HepG2 (cell line): ENCODE measurements at regions not wholly inside any gene's neighbourhood (a gene's known extent, or its start where the extent isn't known, plus 50 kb on each side); places are given as distances from the start of the nearest gene placed in this dataset.

Source experiments
- ATAC-seq: fragments of 200-7000 bp; cut with Tn5 transposase; 3 replicates; pipeline ENCODE4 v1.9.1; 2020; ENCODE audit warnings: mild to moderate bottlenecking, moderate library complexity
- BruUV-seq: library from RNA; stranded (reverse); fragments of 400-500 nt; replicated peaks from 2 replicates; lab custom pipeline; 2021; lab: Mats Ljungman, UMichigan
- CTCF ChIA-PET: fragments of 300-600 bp; formaldehyde crosslinking; extraction: SDS; loops from one replicate; lab custom pipeline; 2021; ENCODE audit warnings: low total read pairs, inconsistent platforms, low intra/inter-chr PET ratio; lab: Yijun Ruan, JAX
- POLR2A ChIA-PET: fragments of 350-600 bp; sonication (Branson Sonifier 250); formaldehyde crosslinking; loops from one replicate; lab custom pipeline; 2020; ENCODE audit warnings: antibody characterized with exemption, inconsistent platforms; lab: Yijun Ruan, JAX
- DNase-seq: peaks from one replicate; pipeline ENCODE4 v3.0.0-alpha.2; 2015; ENCODE audit warnings: low spot score
- FAIRE-seq: peaks from 3 replicates; lab custom pipeline; 2011; peaks lifted over from hg19 to GRCh38; lab: Jason Lieb, UNC
- H2AFZ ChIP-seq: one replicate; pipeline ENCODE4 v1.6.1; 2011; ENCODE audit warnings: low read length, inconsistent platforms
- H3K27ac ChIP-seq: fragments of 300-600 bp; 3 replicates; pipeline ENCODE4 v1.8.0; 2011; ENCODE audit warnings: mixed run types, mild to moderate bottlenecking, mixed read lengths, low read length, inconsistent platforms; ENCODE audit not compliant: insufficient read depth; ENCODE audit errors: extremely low read length
- H3K27me3 ChIP-seq, 2 experiments: fragments of 200-600 bp in 1 of 2; 2 replicates in 1 of 2; 3 replicates in 1 of 2; pipeline versions ENCODE4 v1.6.0 to v1.8.0; 2011; ENCODE audit warnings: low read length in 2 of 2, mild to moderate bottlenecking in 2 of 2, moderate library complexity in 2 of 2, inconsistent platforms in 1 of 2; ENCODE audit not compliant: insufficient read depth in 2 of 2, control insufficient read depth in 1 of 2
- H3K36me3 ChIP-seq, 2 experiments: fragments of 200-600 bp in 1 of 2; replicated peaks in 1 of 2; 2 replicates in 1 of 2; 3 replicates in 1 of 2; pipeline versions ENCODE4 v1.5.1 to v1.8.0; 2011; ENCODE audit warnings: low read length in 2 of 2, inconsistent platforms in 1 of 2; ENCODE audit not compliant: insufficient read depth in 2 of 2, control insufficient read depth in 1 of 2
- H3K4me1 ChIP-seq: 2 replicates; pipeline ENCODE4 v1.5.1; 2012; ENCODE audit warnings: low read length, inconsistent platforms; ENCODE audit not compliant: insufficient read depth
- H3K4me2 ChIP-seq: 2 replicates; pipeline ENCODE4 v1.6.0; 2011; ENCODE audit warnings: low read depth, low read length, inconsistent platforms
- H3K4me3 ChIP-seq, 3 experiments: fragments of 200-600 bp in 1 of 3; sonication (generic), shearing (Covaris generic) in 1 of 3; replicated peaks in 1 of 3; 2 replicates each; pipeline ENCODE4 v1.5.1; 2011 to 2016; ENCODE audit warnings: low read length in 3 of 3, inconsistent platforms in 2 of 3, low read depth in 2 of 3, mild to moderate bottlenecking in 2 of 3, control low read depth in 1 of 3, mixed read lengths in 1 of 3; ENCODE audit not compliant: insufficient read depth in 1 of 3
- H3K79me2 ChIP-seq: one replicate; pipeline ENCODE4 v1.6.1; 2011; ENCODE audit warnings: low read length, inconsistent platforms; ENCODE audit not compliant: insufficient read depth
- H3K9ac ChIP-seq: 2 replicates; pipeline ENCODE4 v1.6.0; 2011; ENCODE audit warnings: mild to moderate bottlenecking, low read depth, low read length, inconsistent platforms; ENCODE audit not compliant: insufficient read depth
- H3K9me3 ChIP-seq: 2 replicates; pipeline ENCODE4 v1.5.1; 2012; ENCODE audit warnings: mild to moderate bottlenecking, low read length
- H4K20me1 ChIP-seq: 2 replicates; pipeline ENCODE4 v1.6.0; 2011; ENCODE audit warnings: inconsistent platforms, mild to moderate bottlenecking, low read length, moderate library complexity; ENCODE audit not compliant: insufficient read depth
- AKNA ChIP-seq: sonication (generic); formaldehyde crosslinking; IDR thresholded peaks from 2 replicates; pipeline ENCODE4 v1.4.0; 2020; ENCODE audit warnings: missing genetic modification reagents, borderline replicate concordance
- ARID2 ChIP-seq: sonication (generic); formaldehyde crosslinking; IDR thresholded peaks from 2 replicates; pipeline ENCODE4 v1.8.1; 2022; ENCODE audit warnings: mild to moderate bottlenecking, missing genetic modification reagents, borderline replicate concordance
- ARID3A ChIP-seq: IDR thresholded peaks from 2 replicates; pipeline ENCODE4 v1.6.1; 2012; ENCODE audit warnings: low read depth, low read length, improper control_type of control experiment
- CBX5 ChIP-seq: sonication (generic); formaldehyde crosslinking; IDR thresholded peaks from 2 replicates; pipeline ENCODE4 v1.4.0; 2020; ENCODE audit warnings: missing genetic modification reagents, borderline replicate concordance
- EEA1 ChIP-seq: sonication (generic); formaldehyde crosslinking; IDR thresholded peaks from 2 replicates; pipeline ENCODE4 v1.5.1; 2020; ENCODE audit warnings: mild to moderate bottlenecking, missing genetic modification reagents, borderline replicate concordance
- FOXK1 ChIP-seq: sonication (generic); formaldehyde crosslinking; IDR thresholded peaks from 2 replicates; pipeline ENCODE4 v1.4.0; 2020; ENCODE audit warnings: low read depth, missing genetic modification reagents, borderline replicate concordance
- IKZF1 ChIP-seq: fragments of 450-650 bp; IDR thresholded peaks from 2 replicates; pipeline ENCODE4 v1.7.1; 2016
- MXD4 ChIP-seq: IDR thresholded peaks from 2 replicates; pipeline ENCODE4 v1.6.1; 2016; ENCODE audit warnings: mild to moderate bottlenecking, missing biosample characterization, missing genetic modification reagents
- POGZ ChIP-seq: sonication (generic); formaldehyde crosslinking; IDR thresholded peaks from 2 replicates; pipeline ENCODE4 v1.4.0; 2020; ENCODE audit warnings: mild to moderate bottlenecking, missing genetic modification reagents
- POLR2AphosphoS5 ChIP-seq: IDR thresholded peaks from 2 replicates; pipeline ENCODE4 v1.6.1; 2012; ENCODE audit warnings: low read depth, low read length
- PPARG ChIP-seq: conservative IDR thresholded peaks from 2 replicates; pipeline ENCODE4 v1.6.1; 2016; ENCODE audit warnings: missing biosample characterization, missing genetic modification reagents
- SKI ChIP-seq: fragments of 450-650 bp; IDR thresholded peaks from one replicate; pipeline ENCODE4 v1.6.1; 2018; ENCODE audit warnings: mild to moderate bottlenecking; ENCODE audit not compliant: partially characterized antibody
- TBX3 ChIP-seq: fragments of 450-650 bp; IDR thresholded peaks from 2 replicates; pipeline ENCODE4 v1.6.1; 2017; ENCODE audit warnings: antibody characterized with exemption, mild to moderate bottlenecking, inconsistent platforms, borderline replicate concordance
- ZFYVE20 ChIP-seq: sonication (generic); formaldehyde crosslinking; IDR thresholded peaks from 2 replicates; pipeline ENCODE4 v1.8.0; 2023; ENCODE audit warnings: low read depth, mild to moderate bottlenecking, moderate library complexity, missing genetic modification reagents, borderline replicate concordance
- ZNF251 ChIP-seq: sonication (generic); formaldehyde crosslinking; IDR thresholded peaks from 2 replicates; pipeline ENCODE4 v1.9.0; 2021; ENCODE audit warnings: mild to moderate bottlenecking, missing genetic modification reagents
- ZNF644 ChIP-seq: IDR thresholded peaks from 2 replicates; pipeline ENCODE4 v1.6.1; 2016; ENCODE audit warnings: low read depth
- WGBS: methylation state at CpG from one replicate; pipeline ENCODE4 v1.1.6; 2017; ENCODE audit warnings: low lambda C conversion rate; 5-methylcytosine and 5-hydroxymethylcytosine counted together
- in situ Hi-C: cut with HindIII; loops from 2 replicates; pipeline ENCODE4 v1.10.0; 2017; ENCODE audit warnings: low pct_unique_long_range_greater_than_20kb; ENCODE audit not compliant: extremely low pct_ligation_motif_present
- intact Hi-C: fragments of 100-400 bp; cut with micrococcal nuclease; formaldehyde crosslinking; loops from one replicate; pipeline ENCODE4 v1.10.0; 2022; ENCODE audit not compliant: unreplicated experiment
- TF ChIP-seq, protein P1 (sequence below): sonication (generic); formaldehyde crosslinking; IDR thresholded peaks from 2 replicates; pipeline ENCODE4 v1.8.0; 2022; ENCODE audit warnings: low read depth, missing genetic modification reagents
- TF ChIP-seq, protein P2 (sequence below): sonication (generic); formaldehyde crosslinking; IDR thresholded peaks from 2 replicates; pipeline ENCODE4 v1.9.0; 2021; ENCODE audit warnings: missing genetic modification reagents, mild to moderate bottlenecking, borderline replicate concordance

DNA sequence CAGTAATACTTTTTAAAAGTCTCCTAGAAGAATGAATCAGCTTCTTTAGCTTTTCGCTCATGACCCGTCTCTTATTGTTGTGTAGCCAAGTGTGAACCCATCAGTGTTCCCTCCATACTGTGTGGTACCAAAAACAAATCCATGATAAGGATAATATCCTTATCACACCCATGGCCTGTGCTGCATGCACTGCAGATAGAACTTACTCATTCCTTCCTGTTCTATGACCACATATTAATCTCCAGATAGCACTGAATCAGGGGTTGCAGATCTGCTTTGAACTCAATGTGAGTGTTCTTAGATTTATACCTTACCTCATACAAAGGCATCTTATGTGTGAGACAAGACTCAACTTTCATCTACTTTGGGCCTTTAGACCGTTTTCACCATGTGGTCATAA lies 373.4 kb downstream of the JRKL start:
- no peak overlapping the region for H3K27ac ChIP-seq
- FAIRE-seq (no peak), ATAC-seq (no peak), DNase-seq (no peak)
- H2AFZ ChIP-seq, result no peak overlapping the region
- ChIA-PET CTCF (no interaction called here), POLR2A (no interaction called here)
- BruUV-seq, result no TSS peak
- no peaks in the 10 kb centered on the region for H4K20me1 ChIP-seq
- no peaks in the 10 kb centered on the region for H3K9me3 ChIP-seq
- in situ Hi-C loops, result no loop called here
- H3K4me2 ChIP-seq, result no peak overlapping the region
- 4% methylated on average over 3 of the region's 3 CpGs for WGBS
- no peaks in the 10 kb centered on the region for H3K36me3 ChIP-seq
- intact Hi-C loops, result no loop called here
- no peaks in the 10 kb centered on the region for H3K27me3 ChIP-seq
- no peak for TF ChIP-seq ZNF644
- TF ChIP-seq ARID2 (CRISPR knock-in tag), result no peak
- TF ChIP-seq EEA1 (CRISPR knock-in tag), result no peak
- no peak for TF ChIP-seq CBX5 (CRISPR knock-in tag)
- TF ChIP-seq ZFYVE20 (CRISPR knock-in tag), result no peak
- TF ChIP-seq, protein P1, sequence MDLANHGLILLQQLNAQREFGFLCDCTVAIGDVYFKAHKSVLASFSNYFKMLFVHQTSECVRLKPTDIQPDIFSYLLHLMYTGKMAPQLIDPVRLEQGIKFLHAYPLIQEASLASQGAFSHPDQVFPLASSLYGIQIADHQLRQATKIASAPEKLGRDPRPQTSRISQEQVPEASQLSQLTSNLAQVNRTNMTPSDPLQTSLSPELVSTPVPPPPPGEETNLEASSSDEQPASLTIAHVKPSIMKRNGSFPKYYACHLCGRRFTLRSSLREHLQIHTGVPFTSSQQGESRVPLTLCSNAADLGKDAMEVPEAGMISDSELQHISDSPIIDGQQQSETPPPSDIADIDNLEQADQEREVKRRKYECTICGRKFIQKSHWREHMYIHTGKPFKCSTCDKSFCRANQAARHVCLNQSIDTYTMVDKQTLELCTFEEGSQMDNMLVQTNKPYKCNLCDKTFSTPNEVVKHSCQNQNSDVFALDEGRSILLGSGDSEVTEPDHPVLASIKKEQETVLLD, result no peak
- TF ChIP-seq IKZF1, result no peak
- no peak for TF ChIP-seq TBX3
- TF ChIP-seq FOXK1 (CRISPR knock-in tag), result no peak
- TF ChIP-seq PPARG (CRISPR knock-in tag), result no peak
- TF ChIP-seq POLR2AphosphoS5, result no peak
- no peak for TF ChIP-seq POGZ (CRISPR knock-in tag)
- TF ChIP-seq ZNF251 (CRISPR knock-in tag), result no peak
- TF ChIP-seq ARID3A, result no peak
- no peak for TF ChIP-seq SKI
- no peak for TF ChIP-seq AKNA (CRISPR knock-in tag)
- TF ChIP-seq, protein P2, sequence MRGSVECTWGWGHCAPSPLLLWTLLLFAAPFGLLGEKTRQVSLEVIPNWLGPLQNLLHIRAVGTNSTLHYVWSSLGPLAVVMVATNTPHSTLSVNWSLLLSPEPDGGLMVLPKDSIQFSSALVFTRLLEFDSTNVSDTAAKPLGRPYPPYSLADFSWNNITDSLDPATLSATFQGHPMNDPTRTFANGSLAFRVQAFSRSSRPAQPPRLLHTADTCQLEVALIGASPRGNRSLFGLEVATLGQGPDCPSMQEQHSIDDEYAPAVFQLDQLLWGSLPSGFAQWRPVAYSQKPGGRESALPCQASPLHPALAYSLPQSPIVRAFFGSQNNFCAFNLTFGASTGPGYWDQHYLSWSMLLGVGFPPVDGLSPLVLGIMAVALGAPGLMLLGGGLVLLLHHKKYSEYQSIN (CRISPR knock-in tag), result no peak
- TF ChIP-seq MXD4 (CRISPR knock-in tag), result no peak
- H3K4me1 ChIP-seq, result no peaks in the 10 kb centered on the region
- no peak overlapping the region for H3K4me3 ChIP-seq
- no peak overlapping the region for H3K9ac ChIP-seq
- no peaks in the 10 kb centered on the region for H3K79me2 ChIP-seq
